Hepatocyte (in vitro differentiated cells): ENCODE measurements at regions not wholly inside any gene's neighbourhood (a gene's known extent, or its start where the extent isn't known, plus 50 kb on each side); places are given as distances from the start of the nearest gene placed in this dataset.

Experiments used
- DNase-seq: peaks from one replicate; pipeline ENCODE4 v3.0.0-alpha.2; 2016; ENCODE audit warnings: low spot score
- H2AFZ ChIP-seq: fragments of 200-600 bp; sonication (generic); 2 replicates; pipeline ENCODE4 v1.6.0; 2016; ENCODE audit warnings: antibody characterized with exemption, mild to moderate bottlenecking
- H3K27ac ChIP-seq: fragments of 200-600 bp; sonication (generic); 2 replicates; pipeline ENCODE4 v1.5.1; 2016; ENCODE audit warnings: mild to moderate bottlenecking
- H3K27me3 ChIP-seq: fragments of 200-600 bp; sonication (generic); 2 replicates; pipeline ENCODE4 v1.6.1; 2016
- H3K36me3 ChIP-seq: fragments of 200-600 bp; sonication (generic); replicated peaks from 2 replicates; pipeline ENCODE4 v1.5.1; 2016; ENCODE audit warnings: low read depth; ENCODE audit not compliant: insufficient read depth
- H3K4me1 ChIP-seq: fragments of 200-600 bp; sonication (generic); 2 replicates; pipeline ENCODE4 v1.5.1; 2016; ENCODE audit warnings: mild to moderate bottlenecking, moderate library complexity; ENCODE audit not compliant: insufficient read depth
- H3K4me2 ChIP-seq: fragments of 200-600 bp; sonication (generic); 2 replicates; pipeline ENCODE4 v1.6.0; 2016
- H3K4me3 ChIP-seq: fragments of 200-600 bp; sonication (generic); 2 replicates; pipeline ENCODE4 v1.5.1; 2016; ENCODE audit warnings: mild to moderate bottlenecking
- H3K79me2 ChIP-seq: fragments of 200-600 bp; sonication (generic); 2 replicates; pipeline ENCODE4 v1.6.0; 2017; ENCODE audit warnings: mild to moderate bottlenecking
- H3K9me2 ChIP-seq: fragments of 200-600 bp; sonication (generic); replicated peaks from 2 replicates; pipeline ENCODE4 v1.6.0; 2017; ENCODE audit warnings: mild to moderate bottlenecking; ENCODE audit not compliant: insufficient read depth
- H3K9me3 ChIP-seq: fragments of 200-600 bp; sonication (generic); 2 replicates; pipeline ENCODE4 v1.5.1; 2016; ENCODE audit warnings: low read depth, mild to moderate bottlenecking
- H4K20me1 ChIP-seq: fragments of 200-600 bp; sonication (generic); 2 replicates; pipeline ENCODE4 v1.6.0; 2016; ENCODE audit warnings: mild to moderate bottlenecking; ENCODE audit not compliant: insufficient read depth, poor library complexity, severe bottlenecking
- CTCF ChIP-seq: fragments of 200-600 bp; sonication (generic); IDR thresholded peaks from 2 replicates; pipeline ENCODE4 v1.5.1; 2016; ENCODE audit warnings: antibody characterized with exemption, mild to moderate bottlenecking; ENCODE audit not compliant: poor library complexity
- EZH2 ChIP-seq: fragments of 200-600 bp; sonication (generic); IDR thresholded peaks from 2 replicates; pipeline ENCODE4 v1.6.1; 2016; ENCODE audit warnings: antibody characterized with exemption, mild to moderate bottlenecking, borderline replicate concordance
- EZH2phosphoT487 ChIP-seq: fragments of 200-600 bp; sonication (generic); IDR thresholded peaks from one replicate; pipeline ENCODE4 v1.6.1; 2018; ENCODE audit warnings: antibody characterized with exemption, mild to moderate bottlenecking, low read depth, moderate library complexity; ENCODE audit not compliant: unreplicated experiment, severe bottlenecking
- WGBS: methylation state at CpG from one replicate; pipeline ENCODE4 v1.1.6; 2016; ENCODE audit warnings: low lambda C conversion rate; ENCODE audit errors: missing lambda C conversion rate; 5-methylcytosine and 5-hydroxymethylcytosine counted together

GRCh38 chr19:27780367-27781075 is 1432.4 kb downstream of the UQCRFS1 start:
- Histone ChIP-seq H4K20me1 (no peaks in the 10 kb centered on the region), H3K4me1 (no peaks in the 10 kb centered on the region), H3K4me3 (no peak overlapping the region), H3K27ac (no peak overlapping the region), H3K9me2 (no peaks in the 10 kb centered on the region), H3K36me3 (no peaks in the 10 kb centered on the region), H3K79me2 (peaks cover 51% of the 10 kb centered on the region), H3K27me3 (no peaks in the 10 kb centered on the region), H2AFZ (no peak overlapping the region), H3K9me3 (peaks cover 4% of the 10 kb centered on the region), H3K4me2 (no peak overlapping the region)
- WGBS, result 92% methylated on average over 10 of the region's 10 CpGs
- TF ChIP-seq EZH2phosphoT487 (no peak), EZH2 (no peak), CTCF (no peak)
- no peak for DNase-seq

- Histone ChIP-seq H3K9me2 (no peaks in the 10 kb centered on the region), H2AFZ (no peak overlapping the region), H4K20me1 (no peaks in the 10 kb centered on the region), H3K79me2 (peaks cover 45% of the 10 kb centered on the region), H3K36me3 (no peaks in the 10 kb centered on the region), H3K9me3 (peaks cover 4% of the 10 kb centered on the region), H3K4me1 (no peaks in the 10 kb centered on the region), H3K27me3 (no peaks in the 10 kb centered on the region), H3K4me2 (no peak overlapping the region), H3K4me3 (no peak overlapping the region), H3K27ac (no peak overlapping the region)
- TF ChIP-seq EZH2 (no peak), CTCF (no peak), EZH2phosphoT487 (no peak)
- DNase-seq, result no peak
- 95% methylated on average over 1 of the region's 1 CpG for WGBS
These were observed 1433.0 kb downstream of the UQCRFS1 start for GRCh38 chr19:27779954-27780353.

GRCh38 chr19:27777726-27778125 is 1435.2 kb downstream of the UQCRFS1 start:
- TF ChIP-seq CTCF, result no peak
- TF ChIP-seq EZH2, result no peak
- TF ChIP-seq EZH2phosphoT487, result no peak
- no peak for DNase-seq
- Histone ChIP-seq H3K79me2 (peaks cover 23% of the 10 kb centered on the region), H3K4me3 (no peak overlapping the region), H3K4me1 (no peaks in the 10 kb centered on the region), H2AFZ (no peak overlapping the region), H4K20me1 (no peaks in the 10 kb centered on the region), H3K4me2 (no peak overlapping the region), H3K36me3 (no peaks in the 10 kb centered on the region), H3K27me3 (no peaks in the 10 kb centered on the region), H3K27ac (no peak overlapping the region), H3K9me3 (peaks cover 10% of the 10 kb centered on the region), H3K9me2 (no peaks in the 10 kb centered on the region)
- WGBS, result 97% methylated on average over 7 of the region's 7 CpGs
